NCI-H1105 treated with DMSO at 0.1 percent for 48 hours (cell line): ENCODE measurements at regions not wholly inside any gene's neighbourhood (a gene's known extent, or its start where the extent isn't known, plus 50 kb on each side); places are given as distances from the start of the nearest gene placed in this dataset.

Experiments used
- DNase-seq: peaks from one replicate; lab custom pipeline; 2025; lab: John Stamatoyannopoulos, UW

DNA sequence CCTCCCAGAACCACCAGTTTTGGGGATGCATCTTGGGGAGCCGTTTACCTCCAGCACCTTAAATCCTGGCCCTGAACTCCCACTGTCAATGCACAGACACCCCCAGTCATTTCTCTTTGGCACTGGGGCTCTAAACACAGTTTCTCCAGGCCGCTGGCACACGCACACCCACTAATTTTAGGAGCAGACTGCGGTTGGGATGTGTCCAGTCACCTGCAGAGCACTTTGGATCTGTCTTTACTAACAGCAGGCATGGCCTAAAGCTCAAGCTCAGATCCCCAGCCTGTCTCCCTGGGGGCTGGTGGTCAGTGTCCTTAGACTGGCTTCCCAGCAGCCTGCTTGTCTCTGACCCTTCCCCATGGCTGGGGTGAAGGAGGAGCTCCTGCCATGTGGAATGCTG, 49.9 kb downstream of the SYNE3 start:
- no peak for DNase-seq

DNA sequence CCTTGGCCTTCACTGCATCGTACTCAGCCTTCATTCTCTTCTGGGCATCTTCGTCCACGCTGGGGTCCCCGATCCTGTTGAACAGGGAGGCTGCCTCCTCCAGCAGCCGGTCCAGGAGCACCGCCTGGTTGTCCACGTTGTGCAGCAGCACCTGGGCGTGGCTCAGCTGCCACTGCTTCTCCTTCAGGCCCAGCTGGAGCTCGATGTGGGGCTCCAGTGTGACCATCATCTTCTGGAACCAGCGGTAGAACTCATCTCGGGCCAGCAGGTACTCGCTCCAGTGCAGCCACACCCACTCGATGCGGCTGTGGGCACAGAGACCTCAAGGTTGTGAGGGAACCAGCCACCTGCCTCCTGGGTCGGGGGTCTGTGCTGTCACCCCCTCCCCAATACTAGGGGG, 50.5 kb downstream of the SYNE3 start:
- DNase-seq, result no peak

DNA sequence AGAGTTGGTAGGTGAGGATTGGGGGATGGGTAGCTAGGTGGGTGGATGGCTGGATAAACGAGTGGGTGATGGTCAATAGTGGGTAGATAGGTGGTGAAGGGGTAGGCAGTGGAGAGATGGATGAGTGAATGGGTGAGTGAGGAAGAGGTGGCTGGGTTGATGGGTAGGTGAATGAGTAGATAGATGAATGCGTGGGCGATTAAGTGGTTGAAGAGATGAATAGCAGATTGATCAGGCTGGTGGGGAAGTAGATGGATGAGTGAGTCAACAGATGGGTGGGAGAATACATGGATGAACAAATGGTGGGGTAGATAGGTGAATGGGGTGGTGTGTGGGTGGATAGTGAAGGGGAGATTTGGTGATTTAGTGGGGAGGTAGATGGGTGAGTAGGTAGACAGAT, 51.1 kb downstream of the SYNE3 start:
- no peak for DNase-seq

DNA sequence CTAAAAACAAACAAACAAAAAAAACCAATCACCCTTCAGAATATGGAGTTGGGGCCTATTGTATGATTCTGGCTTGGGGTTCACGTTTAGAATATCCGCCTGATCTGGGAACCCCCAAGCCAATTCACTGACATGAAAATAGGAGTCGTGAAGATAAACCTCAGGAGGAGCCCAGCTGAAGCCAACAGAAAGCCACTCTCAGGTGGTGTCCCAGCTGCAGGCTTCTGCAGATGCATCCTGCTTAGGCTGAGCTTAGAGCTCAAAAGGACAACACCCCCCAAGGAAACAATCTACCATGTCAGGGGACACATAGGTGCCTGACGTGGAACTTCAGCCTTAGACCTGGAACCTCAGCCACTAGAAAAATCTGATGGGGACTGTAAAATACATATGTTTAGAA, 51.9 kb downstream of the SYNE3 start:
- DNase-seq, result no peak

DNA sequence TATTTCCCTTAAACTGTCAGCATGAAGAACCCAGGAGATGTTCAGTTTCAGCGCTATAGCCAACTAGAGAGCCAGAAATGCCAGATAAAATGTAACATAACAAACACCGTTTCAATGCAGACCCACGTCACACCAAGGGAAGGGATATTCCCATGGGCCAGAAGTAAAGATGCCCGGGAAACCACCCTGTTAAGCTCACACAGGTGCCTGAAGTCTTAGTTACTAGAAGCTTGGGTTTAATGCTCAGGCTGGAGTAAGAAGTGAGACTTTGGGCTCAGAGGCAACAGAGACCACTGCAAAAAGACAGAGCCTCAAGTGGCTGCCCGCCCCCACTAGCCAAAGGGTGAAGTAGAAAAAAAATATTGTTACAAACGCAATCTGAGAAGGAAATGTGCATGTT, 52.3 kb downstream of the SYNE3 start:
- no peak for DNase-seq

DNA sequence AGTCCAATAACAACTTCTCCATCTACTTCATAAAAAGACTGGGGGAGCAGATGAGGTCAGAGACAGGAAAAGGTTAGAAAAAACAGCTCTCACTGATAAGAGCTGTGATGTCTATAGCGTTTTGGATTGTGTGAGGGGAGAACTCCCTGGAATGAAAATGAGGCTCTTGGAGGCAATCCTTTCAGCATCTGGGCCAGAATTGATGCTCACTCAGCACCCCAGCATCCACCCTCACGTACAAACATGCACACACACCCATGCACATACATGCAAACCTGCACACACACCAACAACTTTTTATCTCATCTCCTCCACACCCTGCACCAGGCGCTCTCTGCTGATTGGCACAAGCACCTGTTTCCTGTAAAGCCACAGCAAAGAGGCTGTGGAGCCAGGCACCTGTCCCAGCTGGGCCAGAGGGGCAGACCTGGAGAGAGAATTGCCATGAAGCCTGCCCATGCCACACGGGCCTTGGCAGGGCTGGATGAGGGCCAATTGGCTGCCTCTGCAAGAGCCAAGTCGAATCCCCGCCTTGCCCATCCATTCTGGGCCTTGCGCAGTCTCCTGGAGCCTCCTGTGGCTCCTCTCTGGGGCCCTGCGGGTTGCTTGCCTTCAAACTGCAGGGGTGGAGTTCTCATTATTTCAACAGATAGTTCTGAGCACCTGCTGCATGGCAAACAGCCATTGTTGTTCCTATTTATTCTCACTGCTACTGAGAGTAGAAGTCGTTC, 53.1 kb downstream of the SYNE3 start:
- peak; percentile 97 for DNase-seq

DNA sequence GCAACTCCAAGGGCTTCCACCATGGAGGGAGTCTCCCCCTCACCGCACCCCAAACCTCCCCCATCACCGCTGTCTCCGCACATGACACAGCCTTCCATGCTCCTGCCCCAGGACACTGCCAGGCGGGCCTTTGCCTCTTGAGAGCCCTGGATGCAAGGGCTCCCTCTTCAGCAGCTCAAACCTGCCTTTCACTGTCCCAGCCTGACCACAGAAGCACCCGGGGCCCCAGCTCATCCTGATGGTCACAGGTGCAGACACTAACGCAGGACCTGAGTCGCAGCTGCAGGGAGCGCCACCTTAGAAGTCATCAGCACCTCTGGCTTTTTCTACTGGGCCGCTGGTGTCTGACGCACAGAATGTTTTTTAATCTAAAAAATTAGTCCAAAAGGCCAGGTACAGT, 54.0 kb downstream of the SYNE3 start:
- no peak for DNase-seq

GRCh38 chr14:95460647-95461478, 55.6 kb downstream of the SYNE3 start:
- peak; percentile 96 for DNase-seq

DNA sequence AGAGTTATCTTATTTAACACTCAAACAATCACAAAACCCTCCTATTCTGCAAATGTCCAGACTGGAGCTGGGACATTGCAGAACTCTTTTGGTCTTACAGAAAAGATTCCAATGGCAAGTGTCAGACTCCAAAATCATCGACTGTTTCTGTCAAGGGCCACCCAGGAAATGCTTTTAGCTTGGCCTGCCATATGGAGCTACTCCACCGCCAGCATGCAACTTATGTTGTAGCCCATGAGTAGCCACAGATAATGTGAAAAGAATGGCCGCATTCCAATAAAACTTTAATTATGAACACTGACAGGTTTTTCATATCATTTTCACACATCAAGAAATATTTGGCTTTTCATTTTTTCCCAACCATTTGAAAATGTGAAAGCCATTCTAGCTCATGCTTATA, 57.5 kb downstream of the SYNE3 start:
- DNase-seq, result no peak

DNA sequence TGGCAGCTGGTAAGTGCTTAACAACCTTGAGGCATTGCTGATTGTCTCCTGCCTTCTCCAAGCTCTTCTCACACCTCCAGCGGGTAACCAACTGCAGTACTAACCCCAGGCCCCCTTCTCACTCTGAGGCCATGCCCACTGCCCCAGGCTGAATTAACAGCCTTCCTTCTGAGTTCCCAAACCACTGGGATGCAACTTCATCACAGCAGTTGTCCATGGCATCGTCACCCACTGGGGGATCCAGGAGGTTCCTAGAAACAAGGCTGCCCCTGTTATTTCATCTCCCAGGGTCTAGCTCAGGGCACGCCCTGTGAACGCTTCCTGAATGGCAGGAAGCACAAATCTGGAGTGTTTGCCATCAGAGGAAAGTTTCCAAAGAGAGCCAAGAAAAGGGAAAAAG, 58.0 kb downstream of the SYNE3 start:
- no peak for DNase-seq

GRCh38 chr14:95456281-95456680, 60.2 kb downstream of the SYNE3 start:
- DNase-seq, result no peak

GRCh38 chr14:95455246-95455645, 61.2 kb downstream of the SYNE3 start:
- no peak for DNase-seq

GRCh38 chr14:95453713-95453980, 62.8 kb downstream of the SYNE3 start:
- no peak for DNase-seq

- no peak for DNase-seq
Observed at GRCh38 chr14:95452893-95453712, 63.3 kb downstream of the SYNE3 start.

DNA sequence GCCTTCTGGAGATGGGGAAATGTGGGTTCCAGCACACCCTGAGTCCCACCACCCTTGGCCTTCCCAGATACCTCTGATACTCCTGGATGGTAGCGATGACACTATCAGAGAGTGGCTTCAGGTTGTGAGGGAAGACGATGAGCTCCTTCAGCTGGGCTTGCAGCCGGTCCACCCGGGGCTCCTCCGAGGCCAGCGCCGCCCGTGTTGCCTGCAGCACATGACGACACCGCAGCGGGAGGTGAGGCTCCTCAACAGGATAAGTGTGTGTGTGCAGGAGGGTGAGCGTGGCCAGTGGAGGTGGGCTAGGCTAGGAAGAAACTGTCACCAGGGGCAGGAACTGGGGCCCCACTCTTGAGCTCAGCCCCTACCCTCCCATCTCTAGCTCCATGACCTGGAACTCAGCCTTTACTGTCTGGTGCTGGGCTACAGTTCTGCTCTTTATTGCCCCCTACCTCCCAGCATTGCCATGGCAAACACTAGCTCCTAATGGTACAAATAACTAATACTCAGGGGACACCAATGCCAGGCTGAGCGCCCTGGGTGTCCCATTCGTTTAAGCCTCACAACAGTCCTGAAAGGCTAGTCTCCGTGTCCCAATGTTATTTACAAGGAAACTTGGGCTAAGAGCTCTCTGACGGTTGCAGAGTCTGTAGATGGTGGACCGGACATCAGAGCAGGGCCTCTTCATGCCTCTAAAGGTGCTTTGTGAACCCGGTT, 64.1 kb downstream of the SYNE3 start:
- peak; percentile 10 for DNase-seq

- DNase-seq, result no peak
Observed at GRCh38 chr14:95449131-95449530, 67.3 kb downstream of the SYNE3 start.

DNA sequence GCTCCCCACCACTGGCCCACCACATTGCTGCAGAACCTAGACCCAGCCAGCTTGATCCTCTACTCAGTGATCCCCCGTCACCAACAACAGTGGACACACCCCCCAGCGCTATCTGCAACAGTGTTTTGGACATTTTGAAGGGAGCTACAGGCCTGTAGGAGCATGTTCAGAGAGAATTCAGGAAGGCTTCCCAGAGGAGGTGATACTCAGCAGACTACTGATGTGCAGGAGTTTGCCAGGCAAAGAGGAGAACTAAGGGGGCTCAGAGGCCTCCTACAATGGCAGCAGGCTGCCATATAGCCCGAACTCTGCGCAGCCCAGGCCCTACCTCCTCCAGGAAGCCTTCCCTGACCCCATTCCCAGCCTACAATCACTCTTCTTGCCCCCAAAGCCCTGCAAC, 70.0 kb downstream of the SYNE3 start:
- DNase-seq, result no peak

- DNase-seq, result no peak
Observed at GRCh38 chr14:95445676-95446075, 70.8 kb downstream of the SYNE3 start.

GRCh38 chr14:95445161-95445560, 71.3 kb downstream of the SYNE3 start:
- DNase-seq, result peak; percentile 23

DNA sequence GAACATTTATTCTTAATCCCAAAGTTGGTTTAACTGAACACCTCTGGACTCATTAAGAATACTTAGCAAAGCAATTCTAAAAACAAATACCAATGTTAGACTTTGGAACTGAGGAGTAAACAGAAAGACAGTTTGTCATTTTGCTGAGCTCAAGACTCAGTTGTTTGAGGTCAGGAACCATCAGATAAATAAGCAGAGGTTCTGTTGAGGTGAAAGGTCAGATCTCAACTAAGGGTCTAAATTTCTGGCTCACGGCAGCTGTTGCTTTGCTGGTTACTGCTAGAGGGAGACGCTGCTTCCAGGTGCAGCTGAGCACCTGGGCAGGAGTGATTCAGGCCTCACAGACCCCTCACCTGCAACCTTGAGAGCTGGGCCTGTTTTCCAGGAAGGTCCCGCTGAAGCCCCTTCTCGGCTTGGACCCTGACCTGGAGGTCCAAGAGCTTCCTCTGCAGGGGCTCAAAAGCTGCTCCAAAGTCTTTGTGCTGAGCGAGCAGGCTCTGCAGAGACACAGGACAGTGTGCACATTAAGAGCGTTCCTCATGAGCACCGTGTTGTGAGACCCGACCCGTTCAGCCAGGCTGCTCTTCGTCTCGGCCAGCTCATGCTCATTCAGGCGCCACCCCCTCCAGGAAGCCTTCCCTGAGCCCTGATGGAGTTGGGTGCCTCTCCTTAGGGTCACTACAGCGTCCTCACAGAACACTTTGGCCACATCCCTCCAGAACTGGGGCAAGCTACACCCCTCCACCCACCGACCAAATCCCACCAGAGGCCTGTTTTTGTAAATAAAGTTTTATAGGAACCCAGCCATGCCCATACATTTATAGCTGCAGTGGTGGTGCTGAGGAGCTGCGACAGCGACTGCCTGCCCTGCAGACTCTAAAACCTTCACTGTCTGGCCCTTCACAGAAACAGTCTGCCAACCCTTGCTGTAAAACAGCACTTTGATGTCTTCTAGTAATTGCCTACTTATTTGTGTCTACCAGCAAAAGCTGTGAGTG, 72.0 kb downstream of the SYNE3 start:
- DNase-seq, result no peak

- DNase-seq, result peak; percentile 80
Observed at GRCh38 chr14:95442633-95443021, 73.8 kb downstream of the SYNE3 start.
